Esophagus squamous epithelium (tissue), 4 donors: ENCODE measurements at regions not wholly inside any gene's neighbourhood (a gene's known extent, or its start where the extent isn't known, plus 50 kb on each side); places are given as distances from the start of the nearest gene placed in this dataset.

Experiments
- CTCF ChIP-seq, 6 experiments: fragments of 450-650 bp in 4 of 6; fragments of 200-600 bp in 2 of 6; sonication (generic) in 2 of 6; IDR thresholded peaks; one replicate each; pipeline ENCODE4 v1.5.1; 2016 to 2019; ENCODE audit warnings: antibody characterized with exemption in 6 of 6, mild to moderate bottlenecking in 4 of 6, moderate library complexity in 4 of 6
- POLR2A ChIP-seq, 4 donors: fragments of 450-650 bp; IDR thresholded peaks; one replicate each; pipeline ENCODE4 v1.6.1; 2017; ENCODE audit warnings: antibody characterized with exemption in 4 of 4, mild to moderate bottlenecking in 4 of 4, moderate library complexity in 3 of 4

GRCh38 chr1:157279802-157280140 lies 141.6 kb upstream of the ETV3 start:
- TF ChIP-seq CTCF (IDR thresholded peaks at IDR 0.05) (no peak), POLR2A (IDR thresholded peaks at IDR 0.05) (no peak)
